Naive B cell (primary cell): ENCODE measurements at regions not wholly inside any gene's neighbourhood (a gene's known extent, or its start where the extent isn't known, plus 50 kb on each side); places are given as distances from the start of the nearest gene placed in this dataset.
"Not testable (repeated sequence)": the region's sequence is repeated elsewhere in the genome, so short reads cannot be mapped to it uniquely, and the experiment has no call there.

Experiments used
- ATAC-seq, 2 donors: fragments of 150-1000 bp; cut with Tn5 transposase; 2 replicates each; pipeline ENCODE4 v1.10.0; 2021; ENCODE audit warnings: low read depth in 2 of 2, mild to moderate bottlenecking in 2 of 2, moderate library complexity in 2 of 2
- DNase-seq: peaks from one replicate; pipeline ENCODE4 v3.0.0; 2022
- H3K27ac Mint-ChIP-seq, 6 donors: one replicate each; pipeline ENCODE4 v1.8.0; 2020 to 2022; ENCODE audit warnings: mild to moderate bottlenecking in 6 of 6, mixed read lengths in 6 of 6, moderate library complexity in 5 of 6, inconsistent platforms in 2 of 6
- H3K27me3 Mint-ChIP-seq, 3 donors: one replicate each; pipeline ENCODE4 v1.8.0; 2021 to 2022; ENCODE audit warnings: mixed read lengths in 3 of 3, mild to moderate bottlenecking in 1 of 3
- H3K36me3 Mint-ChIP-seq, 2 donors: one replicate each; pipeline ENCODE4 v1.8.0; 2020 to 2022; ENCODE audit warnings: mixed read lengths in 2 of 2, inconsistent platforms in 1 of 2, mild to moderate bottlenecking in 1 of 2
- H3K4me1 Mint-ChIP-seq, 3 donors: one replicate each; pipeline ENCODE4 v1.8.0; 2020 to 2022; ENCODE audit warnings: mixed read lengths in 3 of 3, inconsistent platforms in 1 of 3, mild to moderate bottlenecking in 1 of 3, moderate library complexity in 1 of 3
- H3K4me3 Mint-ChIP-seq, 8 donors: one replicate each; pipeline ENCODE4 v1.8.0; 2020 to 2022; ENCODE audit warnings: mild to moderate bottlenecking in 8 of 8, mixed read lengths in 8 of 8, moderate library complexity in 8 of 8, inconsistent platforms in 2 of 8
- H3K9me3 Mint-ChIP-seq, 7 donors: one replicate each; pipeline ENCODE4 v1.8.0; 2020 to 2022; ENCODE audit warnings: mixed read lengths in 7 of 7, mild to moderate bottlenecking in 5 of 7, inconsistent platforms in 2 of 7, moderate library complexity in 1 of 7

DNA sequence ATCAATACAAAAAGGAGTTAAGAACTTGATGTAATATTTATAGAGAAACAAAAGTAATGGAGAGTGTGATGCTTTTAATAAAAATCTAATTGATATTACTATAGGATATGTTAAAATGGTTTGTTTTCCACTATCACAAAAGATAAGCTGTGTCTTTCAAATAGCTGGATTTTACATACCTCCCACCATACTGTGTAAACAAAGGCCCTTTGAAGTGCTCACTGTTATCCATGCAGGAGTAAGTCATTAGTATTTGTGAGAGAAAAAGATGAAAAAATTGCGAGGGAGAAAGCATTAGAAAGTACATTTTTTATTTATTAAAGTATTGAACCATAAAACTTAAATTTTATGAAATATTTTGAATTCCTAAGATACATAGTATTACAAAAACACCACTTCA, 733.0 kb downstream of the GRIK2 start:
- H3K36me3 Mint-ChIP-seq = no peaks in the 10 kb centered on the region
- H3K4me1 Mint-ChIP-seq = no peaks in the 10 kb centered on the region
- H3K27me3 Mint-ChIP-seq = no peaks in the 10 kb centered on the region
- peaks cover 0 to under 1% (median 0%) of the 10 kb centered on the region in 7 donors for H3K9me3 Mint-ChIP-seq
- DNase-seq (no peak), ATAC-seq (no peak)
- no peak overlapping the region for H3K4me3 Mint-ChIP-seq
- no peak overlapping the region for H3K27ac Mint-ChIP-seq

DNA sequence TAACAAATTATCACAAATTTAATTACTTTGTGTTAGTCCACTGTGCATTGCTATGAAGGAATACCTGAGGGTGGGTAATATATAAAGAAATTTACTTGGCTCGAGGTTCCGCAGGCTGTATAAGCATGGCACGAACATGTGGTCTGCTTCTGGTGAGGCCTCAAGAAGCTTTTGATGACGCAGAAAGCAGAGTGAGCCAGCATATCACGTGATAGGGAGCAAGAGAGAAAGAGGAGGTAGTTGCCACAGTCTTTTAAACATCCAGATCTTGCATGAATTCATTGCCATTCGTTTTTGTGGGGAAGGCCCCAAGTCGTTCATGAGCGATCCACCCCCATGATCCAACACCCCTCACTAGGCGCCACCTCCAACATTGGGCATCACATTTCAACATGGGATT, 733.7 kb downstream of the GRIK2 start:
- no peaks in the 10 kb centered on the region for H3K27me3 Mint-ChIP-seq
- peak overlapping the region in 1 of 6 donors; percentile 60 for H3K27ac Mint-ChIP-seq
- no peak overlapping the region for H3K4me3 Mint-ChIP-seq
- H3K4me1 Mint-ChIP-seq = no peaks in the 10 kb centered on the region
- DNase-seq (no peak), ATAC-seq (no peak)
- no peaks in the 10 kb centered on the region for H3K36me3 Mint-ChIP-seq
- peaks cover 0 to 1% (median 0%) of the 10 kb centered on the region in 7 donors for H3K9me3 Mint-ChIP-seq

DNA sequence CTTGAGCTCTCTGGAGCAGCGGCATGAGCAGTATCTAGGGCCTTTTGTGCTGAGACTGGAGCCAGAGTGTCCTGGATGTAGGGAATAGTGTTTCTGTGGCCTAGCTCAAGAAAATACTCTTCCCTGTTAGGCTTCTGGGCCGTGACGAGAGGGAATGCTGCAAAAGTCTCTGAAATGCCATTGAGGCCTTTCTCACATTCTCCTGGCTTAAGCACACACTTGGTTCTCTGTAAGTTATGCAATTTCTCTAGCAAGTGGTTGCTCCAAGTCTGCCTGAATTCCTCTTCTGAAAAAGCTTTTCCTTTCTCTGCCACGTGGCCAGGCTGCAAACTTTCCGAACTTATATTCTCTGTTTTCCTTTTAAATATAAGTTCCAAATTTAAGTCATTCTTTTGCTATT, 744.4 kb downstream of the GRIK2 start:
- DNase-seq (no peak), ATAC-seq (no peak)
- H3K27ac Mint-ChIP-seq = no peak overlapping the region
- H3K9me3 Mint-ChIP-seq = peaks cover 0 to 1% (median 0%) of the 10 kb centered on the region in 7 donors
- H3K4me1 Mint-ChIP-seq = no peaks in the 10 kb centered on the region
- H3K27me3 Mint-ChIP-seq = no peaks in the 10 kb centered on the region
- no peak overlapping the region for H3K4me3 Mint-ChIP-seq
- no peaks in the 10 kb centered on the region for H3K36me3 Mint-ChIP-seq

DNA sequence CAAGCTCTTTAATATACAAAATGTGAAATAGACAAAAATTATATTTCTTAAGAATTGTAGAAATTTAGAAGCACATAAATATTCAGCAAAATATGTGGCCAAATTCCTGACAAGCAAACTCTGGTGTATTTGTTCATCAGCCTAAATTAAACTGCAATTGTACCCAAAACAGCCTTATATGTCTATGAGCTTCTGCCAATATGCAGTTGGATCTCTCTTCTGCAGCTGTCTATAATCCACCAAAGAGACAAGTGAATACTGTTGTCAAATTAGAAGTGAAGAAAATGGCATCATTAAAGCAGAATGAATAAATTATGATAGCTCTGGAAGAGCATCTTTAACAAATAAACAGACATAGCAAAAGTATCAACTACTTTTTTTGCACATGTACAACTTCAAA, 755.7 kb downstream of the GRIK2 start:
- Mint-ChIP-seq H3K4me1 (no peaks in the 10 kb centered on the region), H3K9me3 (peaks cover 0 to 11% (median 2%) of the 10 kb centered on the region in 7 donors)

DNA sequence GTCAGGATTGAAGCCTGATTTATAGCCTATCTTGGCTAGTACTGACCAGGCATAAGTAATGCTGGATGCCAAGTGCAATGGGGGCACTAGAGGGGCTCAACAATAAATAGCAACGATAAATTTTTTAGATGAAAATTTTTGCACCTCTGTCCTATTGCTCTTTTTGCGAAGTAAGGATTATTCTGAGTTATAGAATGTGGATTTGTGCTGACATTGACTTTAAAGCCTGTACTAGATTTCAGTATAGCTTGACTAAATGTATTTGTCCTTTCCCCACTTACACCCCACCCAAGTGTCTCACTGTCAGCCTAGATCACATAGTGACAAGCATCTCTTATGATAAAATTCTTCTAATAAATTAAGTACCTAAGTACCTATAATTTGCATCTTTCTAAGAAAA, 757.0 kb downstream of the GRIK2 start:
- DNase-seq = no peak
- no peak for ATAC-seq
- H3K27ac Mint-ChIP-seq = no peak overlapping the region
- H3K36me3 Mint-ChIP-seq = no peaks in the 10 kb centered on the region
- H3K27me3 Mint-ChIP-seq = no peaks in the 10 kb centered on the region
- H3K4me3 Mint-ChIP-seq = no peak overlapping the region
- no peaks in the 10 kb centered on the region for H3K4me1 Mint-ChIP-seq
- H3K9me3 Mint-ChIP-seq = peaks cover 0 to 16% (median 4%) of the 10 kb centered on the region in 7 donors

More for the DNA sequence above, 755.7 kb downstream of the GRIK2 start:
- no peak overlapping the region for H3K27ac Mint-ChIP-seq
- H3K36me3 Mint-ChIP-seq = no peaks in the 10 kb centered on the region
- H3K4me3 Mint-ChIP-seq = no peak overlapping the region
- ATAC-seq (no peak), DNase-seq (no peak)
- no peaks in the 10 kb centered on the region for H3K27me3 Mint-ChIP-seq

DNA sequence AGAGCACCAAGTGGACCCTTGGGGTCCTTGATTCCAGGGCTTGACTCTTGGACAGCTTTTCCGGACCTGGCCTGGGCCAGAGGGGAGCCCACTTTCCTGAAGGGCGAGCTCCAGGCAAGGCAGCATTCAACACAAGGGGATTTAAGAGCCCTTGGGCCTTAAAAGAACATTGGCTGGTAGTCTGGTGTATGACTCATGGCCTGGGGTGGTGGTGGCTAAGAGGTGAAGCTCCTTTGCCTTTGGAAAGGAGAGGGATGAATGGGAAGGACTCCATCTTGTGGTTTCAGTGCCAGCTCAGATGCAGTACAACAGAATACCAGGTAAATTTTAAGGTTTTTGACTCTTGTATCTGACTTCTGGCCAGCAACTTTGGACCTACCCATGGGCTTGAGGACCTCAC, 760.7 kb downstream of the GRIK2 start:
- H3K27me3 Mint-ChIP-seq = no peaks in the 10 kb centered on the region
- H3K4me1 Mint-ChIP-seq = no peaks in the 10 kb centered on the region
- H3K36me3 Mint-ChIP-seq = no peaks in the 10 kb centered on the region
- DNase-seq (no peak), ATAC-seq (no peak)
- peaks cover 0 to 12% (median 7%) of the 10 kb centered on the region in 7 donors for H3K9me3 Mint-ChIP-seq
- H3K27ac Mint-ChIP-seq = no peak overlapping the region
- H3K4me3 Mint-ChIP-seq = no peak overlapping the region

DNA sequence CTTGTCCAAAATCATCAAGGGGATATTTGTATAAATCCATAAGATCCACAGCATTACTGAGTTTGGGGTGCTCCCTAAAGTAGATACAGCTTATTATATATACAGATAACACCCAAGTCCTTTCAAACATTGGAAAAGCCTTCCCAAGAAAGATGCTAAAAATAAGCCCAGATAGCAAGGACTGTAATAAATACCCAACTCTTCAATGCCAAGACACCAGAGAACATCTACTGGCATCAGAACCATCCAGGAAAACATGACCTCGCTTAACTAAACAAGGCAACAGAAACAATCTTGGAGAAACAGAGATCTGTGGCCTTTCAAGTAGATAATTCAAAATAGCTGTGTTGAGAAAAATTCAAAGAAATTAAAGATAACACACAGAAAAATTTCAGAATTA, 761.4 kb downstream of the GRIK2 start:
- peaks cover 1 to 14% (median 7%) of the 10 kb centered on the region in 7 donors for H3K9me3 Mint-ChIP-seq
- H3K4me3 Mint-ChIP-seq = no peak overlapping the region
- ATAC-seq = no peak
- H3K27me3 Mint-ChIP-seq = no peaks in the 10 kb centered on the region
- no peak overlapping the region for H3K27ac Mint-ChIP-seq
- no peaks in the 10 kb centered on the region for H3K36me3 Mint-ChIP-seq
- no peaks in the 10 kb centered on the region for H3K4me1 Mint-ChIP-seq
- no peak for DNase-seq

DNA sequence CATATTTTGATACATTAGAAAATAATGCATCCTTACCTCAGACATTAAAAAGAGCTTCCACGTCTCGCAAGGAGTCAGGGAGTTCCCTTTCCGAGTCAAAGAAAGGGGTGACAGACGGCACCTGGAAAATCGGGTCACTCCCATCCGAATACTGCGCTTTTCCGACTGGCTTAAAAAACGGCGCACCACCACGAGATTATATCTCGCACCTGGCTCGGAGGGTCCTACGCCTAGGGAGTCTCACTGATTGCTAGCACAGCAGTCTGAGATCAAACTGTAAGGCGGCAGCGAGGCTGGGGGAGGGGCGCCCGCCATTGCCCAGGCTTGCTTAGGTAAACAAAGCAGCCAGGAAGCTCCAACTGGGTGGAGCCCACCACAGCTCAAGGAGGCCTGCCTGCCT, 776.3 kb downstream of the GRIK2 start:
- ATAC-seq, H3K36me3 Mint-ChIP-seq, H3K4me1 Mint-ChIP-seq, DNase-seq, H3K4me3 Mint-ChIP-seq, H3K27me3 Mint-ChIP-seq, H3K27ac Mint-ChIP-seq: not testable (repeated sequence)
- peaks cover 4 to 37% (median 11%) of the 10 kb centered on the region in 7 donors for H3K9me3 Mint-ChIP-seq

DNA sequence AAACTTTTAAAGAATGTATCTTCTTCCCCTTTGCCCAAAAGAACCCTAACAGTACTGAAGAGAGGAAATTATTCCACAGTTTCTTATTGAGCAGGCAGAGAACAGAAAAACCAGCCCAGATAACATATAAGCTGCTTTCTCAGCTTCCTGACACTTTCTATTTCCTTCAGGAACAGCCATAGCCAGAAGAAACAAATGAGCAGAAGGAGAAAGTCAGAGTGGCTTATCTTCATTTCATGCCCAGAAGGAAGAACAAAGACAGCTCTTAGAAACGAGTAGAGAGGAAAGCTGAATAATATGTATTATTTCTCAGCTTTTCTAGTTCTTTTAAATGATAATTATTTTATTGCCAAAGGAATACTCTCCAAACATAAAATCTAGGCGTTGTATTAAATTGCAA, 793.7 kb downstream of the GRIK2 start:
- no peak for DNase-seq
- no peak for ATAC-seq
- H3K9me3 Mint-ChIP-seq = peaks cover 0 to 9% (median 6%) of the 10 kb centered on the region in 7 donors
- H3K4me3 Mint-ChIP-seq = no peak overlapping the region
- H3K36me3 Mint-ChIP-seq = no peaks in the 10 kb centered on the region
- no peaks in the 10 kb centered on the region for H3K27me3 Mint-ChIP-seq
- H3K4me1 Mint-ChIP-seq = no peaks in the 10 kb centered on the region
- H3K27ac Mint-ChIP-seq = no peak overlapping the region

DNA sequence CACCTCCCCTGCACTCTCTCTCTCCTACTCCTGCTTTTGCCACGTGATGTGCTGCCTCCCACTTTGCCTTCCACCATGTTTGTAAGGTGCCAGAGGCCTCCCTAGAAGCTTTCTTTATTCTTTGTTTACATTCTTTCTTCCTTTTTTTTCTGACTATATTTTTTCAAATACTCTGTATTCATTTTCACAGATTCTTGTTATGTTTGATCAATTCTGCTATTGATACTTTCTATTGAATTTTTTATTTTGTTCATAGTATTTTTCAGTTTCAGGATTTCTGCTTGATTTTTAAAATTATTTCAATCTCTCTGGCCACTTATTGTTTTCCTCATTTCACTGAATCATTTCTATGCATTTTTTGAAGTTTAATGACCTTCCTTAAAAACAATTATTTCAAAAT, 801.8 kb downstream of the GRIK2 start:
- ATAC-seq (no peak), DNase-seq (no peak)
- Mint-ChIP-seq H3K4me1 (no peaks in the 10 kb centered on the region), H3K36me3 (no peaks in the 10 kb centered on the region), H3K27me3 (no peaks in the 10 kb centered on the region), H3K27ac (no peak overlapping the region), H3K4me3 (no peak overlapping the region), H3K9me3 (peaks cover 19 to 47% (median 29%) of the 10 kb centered on the region in 7 donors)

DNA sequence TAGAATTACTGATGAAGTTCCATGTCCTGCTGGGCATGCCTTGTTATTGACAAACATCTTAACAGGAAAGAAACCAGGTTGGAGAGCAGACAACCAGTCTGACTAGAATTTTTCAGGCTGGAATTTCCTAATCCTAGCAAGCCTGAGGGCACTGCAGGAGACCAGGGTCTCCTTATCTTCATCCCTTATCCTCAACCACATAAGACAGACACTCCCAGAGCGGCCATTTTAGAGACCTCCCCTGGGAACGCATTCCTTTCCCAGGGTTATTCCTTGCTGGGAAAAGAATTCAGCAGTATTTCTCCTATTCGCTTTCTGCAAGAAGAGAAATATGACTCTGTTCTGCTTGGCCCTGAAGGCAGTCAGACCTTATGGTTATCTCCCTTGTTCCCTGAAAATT, 803.7 kb downstream of the GRIK2 start:
- no peak for ATAC-seq

DNA sequence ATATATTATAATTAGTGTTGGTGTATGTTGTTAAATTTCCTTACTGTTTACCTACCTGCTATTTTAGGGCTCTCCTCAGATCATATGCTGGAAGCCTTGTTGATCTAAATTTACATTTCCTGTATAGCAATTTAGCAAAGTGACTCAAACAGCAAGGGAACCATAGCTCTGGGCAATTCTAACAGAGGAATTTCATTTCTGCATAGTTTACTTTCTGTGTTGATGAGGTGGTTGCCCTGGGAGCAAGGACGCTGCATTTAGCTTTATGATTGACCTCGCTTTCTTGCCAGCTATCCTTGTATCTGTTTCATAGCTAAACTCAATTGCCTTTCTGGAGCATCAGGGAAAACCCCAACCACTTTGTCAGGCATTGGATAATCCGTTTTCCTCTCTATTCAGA, 810.8 kb downstream of the GRIK2 start:
- H3K4me3 Mint-ChIP-seq = no peak overlapping the region
- ATAC-seq = no peak

More for the DNA sequence above, 803.7 kb downstream of the GRIK2 start:
- Mint-ChIP-seq H3K27ac (no peak overlapping the region), H3K4me1 (no peaks in the 10 kb centered on the region), H3K36me3 (no peaks in the 10 kb centered on the region), H3K27me3 (no peaks in the 10 kb centered on the region), H3K4me3 (no peak overlapping the region), H3K9me3 (peaks cover 15 to 43% (median 25%) of the 10 kb centered on the region in 7 donors)
- no peak for DNase-seq

DNA sequence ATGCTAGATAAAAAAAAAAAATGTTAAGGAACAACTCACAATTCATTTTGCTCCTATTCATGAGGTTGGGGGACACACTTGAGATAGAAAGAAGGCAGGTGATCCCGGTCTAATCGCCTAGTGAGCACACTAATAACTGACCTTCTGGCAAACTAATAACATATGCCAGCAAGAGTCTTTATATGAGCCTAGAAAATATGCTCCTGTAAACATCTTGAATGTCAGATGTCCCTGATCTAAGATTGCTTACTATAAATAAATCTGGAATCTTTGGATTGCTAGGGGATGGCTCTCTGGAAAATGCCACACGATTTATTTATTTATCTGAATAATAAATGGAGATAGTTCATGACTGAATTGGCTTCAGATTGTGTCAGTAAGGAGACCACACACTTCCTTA, 821.9 kb downstream of the GRIK2 start:
- Mint-ChIP-seq H3K4me1 (no peaks in the 10 kb centered on the region), H3K36me3 (no peaks in the 10 kb centered on the region), H3K27me3 (no peaks in the 10 kb centered on the region), H3K4me3 (no peak overlapping the region), H3K9me3 (peaks cover 0 to 2% (median 0%) of the 10 kb centered on the region in 7 donors), H3K27ac (no peak overlapping the region)
- ATAC-seq = no peak
- no peak for DNase-seq

More for the DNA sequence above, 810.8 kb downstream of the GRIK2 start:
- Mint-ChIP-seq H3K4me1 (no peaks in the 10 kb centered on the region), H3K9me3 (peaks cover 0 to 23% (median 9%) of the 10 kb centered on the region in 7 donors), H3K27me3 (no peaks in the 10 kb centered on the region), H3K27ac (no peak overlapping the region), H3K36me3 (no peaks in the 10 kb centered on the region)
- no peak for DNase-seq

DNA sequence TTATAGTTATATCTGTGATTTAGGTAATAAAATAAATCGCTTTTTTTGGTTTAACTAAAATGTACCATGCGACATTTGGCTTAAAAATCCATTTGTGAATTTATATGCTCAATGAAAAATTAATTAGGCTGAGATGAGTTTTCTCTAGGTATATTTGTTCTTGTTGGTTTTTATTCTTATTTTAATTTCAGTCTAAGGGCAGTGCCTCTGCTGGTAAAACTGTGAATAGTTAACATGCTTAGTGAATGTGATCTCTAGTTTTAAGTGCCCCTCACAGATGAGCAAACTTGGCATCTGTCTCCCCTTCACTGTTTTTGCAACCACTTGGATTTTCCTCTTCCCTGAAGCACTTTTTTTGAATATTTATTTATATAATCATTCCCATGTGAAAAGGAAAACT, 822.7 kb downstream of the GRIK2 start:
- no peak overlapping the region for H3K4me3 Mint-ChIP-seq
- peaks cover 0 to 2% (median 0%) of the 10 kb centered on the region in 7 donors for H3K9me3 Mint-ChIP-seq
- no peaks in the 10 kb centered on the region for H3K36me3 Mint-ChIP-seq
- DNase-seq (no peak), ATAC-seq (no peak)
- no peak overlapping the region for H3K27ac Mint-ChIP-seq
- H3K27me3 Mint-ChIP-seq = no peaks in the 10 kb centered on the region
- no peaks in the 10 kb centered on the region for H3K4me1 Mint-ChIP-seq

DNA sequence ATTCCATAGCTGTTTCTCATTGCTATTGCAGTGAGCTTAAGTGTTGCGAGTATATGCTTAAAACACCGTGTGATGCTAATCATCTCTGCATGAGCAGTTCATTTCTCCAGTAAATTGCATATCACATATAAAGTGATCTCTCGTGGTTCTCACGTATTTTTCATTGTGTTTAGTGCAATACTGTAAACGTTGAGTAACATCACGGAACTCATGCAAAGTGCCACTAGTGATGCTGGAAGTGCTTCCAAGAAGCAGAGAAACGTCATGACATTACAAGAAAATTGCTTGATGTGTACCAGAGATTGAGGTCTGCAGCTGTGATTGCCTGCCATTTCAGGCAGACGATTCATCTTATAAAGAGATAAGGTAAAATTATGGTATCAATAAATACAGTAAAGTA, 830.4 kb downstream of the GRIK2 start:
- H3K9me3 Mint-ChIP-seq = peaks cover 0 to 8% (median 0%) of the 10 kb centered on the region in 7 donors
- no peak overlapping the region for H3K27ac Mint-ChIP-seq
- no peaks in the 10 kb centered on the region for H3K4me1 Mint-ChIP-seq
- ATAC-seq (no peak), DNase-seq (no peak)
- no peaks in the 10 kb centered on the region for H3K27me3 Mint-ChIP-seq
- no peak overlapping the region for H3K4me3 Mint-ChIP-seq
- H3K36me3 Mint-ChIP-seq = no peaks in the 10 kb centered on the region
